HG03175 (cell line): ENCODE measurements at regions not wholly inside any gene's neighbourhood (a gene's known extent, or its start where the extent isn't known, plus 50 kb on each side); places are given as distances from the start of the nearest gene placed in this dataset.
"Not testable (repeated sequence)": the region's sequence is repeated elsewhere in the genome, so short reads cannot be mapped to it uniquely, and the experiment has no call there.

ENCODE experiments used
- ATAC-seq: cut with Tn5 transposase; IDR thresholded peaks from one replicate; pipeline ENCODE4 v1.9.1; 2021; ENCODE audit warnings: mild to moderate bottlenecking, moderate library complexity; ENCODE audit not compliant: unreplicated experiment

- ATAC-seq: not testable (repeated sequence)
Measured at GRCh38 chr16:18263046-18263445, 73.5 kb downstream of the NPIPA8 start.

- ATAC-seq: not testable (repeated sequence)
Measured at GRCh38 chr16:18261848-18262247, 74.7 kb downstream of the NPIPA8 start.

DNA sequence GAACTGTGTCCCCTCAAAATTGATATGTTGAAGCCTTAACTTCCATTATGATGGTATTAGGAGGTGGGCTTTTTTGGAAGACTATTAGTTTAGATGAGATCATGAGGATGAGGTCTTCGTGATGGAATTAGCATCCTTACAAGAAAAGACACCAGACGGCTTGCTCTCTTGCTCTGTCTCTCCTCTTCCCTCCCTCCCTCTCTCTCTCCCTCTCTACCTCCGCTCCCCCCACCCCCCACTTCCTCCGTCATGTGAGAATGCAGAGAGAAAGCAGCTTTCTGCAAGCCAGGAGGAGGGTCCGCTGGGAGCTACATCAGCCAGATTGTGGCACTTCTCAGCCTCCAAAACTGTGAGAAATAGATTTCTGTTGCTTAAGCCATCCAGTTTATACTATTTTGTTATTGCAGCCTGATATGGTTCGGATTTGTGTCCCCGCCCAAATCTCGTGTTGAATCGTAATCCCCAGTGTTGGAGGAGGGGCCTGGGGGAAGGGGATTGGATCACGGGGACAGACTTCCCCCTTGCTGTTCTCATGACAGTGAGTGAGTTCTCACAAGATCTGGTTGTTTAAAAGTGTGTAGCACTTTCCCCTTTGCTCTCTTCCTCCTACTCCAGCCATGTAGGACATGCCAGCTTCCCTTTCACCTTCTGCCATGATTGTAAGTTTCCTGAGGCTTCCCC lies 76.9 kb downstream of the NPIPA8 start:
- not testable (repeated sequence) for ATAC-seq

GRCh38 chr16:18252943-18253342 lies 83.6 kb downstream of the NPIPA8 start:
- ATAC-seq: not testable (repeated sequence)

GRCh38 chr16:18230505-18230904 lies 106.0 kb downstream of the NPIPA8 start:
- not testable (repeated sequence) for ATAC-seq

DNA sequence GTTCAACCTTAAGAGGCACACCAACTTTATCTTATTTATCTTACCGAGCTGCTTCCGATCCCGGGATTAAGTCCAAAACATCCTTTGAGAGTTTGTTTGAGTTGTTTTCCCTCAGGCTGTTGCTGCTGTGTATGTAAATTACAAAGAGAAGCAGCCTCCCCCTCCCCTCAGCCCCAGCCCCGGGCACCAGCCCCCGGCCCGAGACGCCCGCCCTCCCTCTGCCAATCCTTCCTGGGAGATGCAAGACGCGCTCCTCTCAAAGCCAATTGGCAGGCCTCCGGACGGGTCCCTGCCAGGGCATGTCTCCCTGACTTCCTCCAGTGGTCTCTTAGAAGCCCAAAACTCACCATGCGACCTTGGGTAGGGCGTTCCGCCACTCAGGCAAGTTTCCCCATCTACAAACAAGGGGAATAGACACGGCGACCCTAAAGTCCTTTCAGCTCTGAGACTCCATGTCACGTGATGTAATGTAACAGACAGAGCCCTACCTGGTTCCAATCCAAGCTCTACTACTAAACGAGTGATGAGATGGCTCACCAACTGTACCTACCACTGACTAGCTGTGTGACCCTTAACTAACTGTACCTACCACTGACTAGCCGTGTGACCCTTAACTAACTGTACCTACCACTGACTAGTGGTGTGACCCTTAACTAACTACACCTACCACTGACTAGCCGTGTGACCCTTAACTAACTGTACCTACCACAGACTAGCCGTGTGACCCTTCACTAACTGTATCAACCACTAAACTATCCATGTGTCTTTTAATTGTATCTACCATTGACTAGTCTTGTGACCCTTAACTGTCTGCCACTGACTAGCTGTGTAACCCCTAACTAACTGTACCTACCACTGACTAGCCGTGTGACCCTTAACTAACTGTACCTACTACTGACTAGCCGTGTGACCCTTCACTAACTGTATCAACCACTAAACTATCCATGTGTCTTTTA lies 114.2 kb downstream of the NPIPA8 start:
- not testable (repeated sequence) for ATAC-seq

DNA sequence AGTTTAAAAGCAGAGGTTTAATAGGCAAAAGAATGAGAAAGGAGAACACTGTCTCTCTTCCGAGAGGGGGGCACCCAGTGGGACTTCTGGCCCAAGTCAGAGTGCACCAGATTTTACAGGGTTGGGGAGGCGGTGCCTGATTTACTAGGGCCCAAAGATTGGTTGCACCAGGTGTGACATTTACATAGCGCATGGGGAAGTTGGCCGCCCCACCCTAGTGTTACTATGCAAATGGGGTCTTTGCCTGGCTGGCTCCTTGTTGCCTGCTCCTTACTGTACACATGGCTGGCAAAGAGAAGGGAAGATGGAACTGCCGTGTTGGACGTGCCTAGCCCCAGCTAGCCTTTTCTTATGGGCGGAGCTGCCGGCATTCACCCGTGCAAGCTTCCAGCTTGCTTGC lies 118.8 kb downstream of the NPIPA8 start:
- not testable (repeated sequence) for ATAC-seq

GRCh38 chr16:18216814-18217213 lies 119.7 kb downstream of the NPIPA8 start:
- not testable (repeated sequence) for ATAC-seq

GRCh38 chr16:18213810-18214209 lies 122.7 kb downstream of the NPIPA8 start:
- not testable (repeated sequence) for ATAC-seq

- ATAC-seq: not testable (repeated sequence)
Measured at GRCh38 chr16:18211505-18211904, 125.0 kb downstream of the NPIPA8 start.

DNA sequence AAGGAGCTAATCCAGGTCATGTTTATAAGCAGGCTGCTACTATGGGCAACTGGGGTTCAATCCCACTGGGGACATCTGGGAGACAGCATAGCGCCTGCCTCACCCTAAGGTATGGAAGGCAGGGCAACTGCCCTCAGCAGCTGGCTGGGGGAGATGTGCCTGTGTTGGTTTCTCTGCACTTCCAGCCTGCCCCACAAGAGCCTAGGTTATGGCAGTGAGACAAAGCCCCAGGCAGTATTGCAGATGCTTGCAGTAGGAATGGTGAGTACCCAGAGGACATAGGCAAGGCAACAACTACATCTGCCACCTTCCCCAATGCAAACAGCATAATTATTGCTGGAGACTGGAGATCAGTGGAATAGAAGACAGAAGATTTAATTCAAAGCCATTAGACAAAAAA lies 131.8 kb downstream of the NPIPA8 start:
- ATAC-seq: not testable (repeated sequence)

DNA sequence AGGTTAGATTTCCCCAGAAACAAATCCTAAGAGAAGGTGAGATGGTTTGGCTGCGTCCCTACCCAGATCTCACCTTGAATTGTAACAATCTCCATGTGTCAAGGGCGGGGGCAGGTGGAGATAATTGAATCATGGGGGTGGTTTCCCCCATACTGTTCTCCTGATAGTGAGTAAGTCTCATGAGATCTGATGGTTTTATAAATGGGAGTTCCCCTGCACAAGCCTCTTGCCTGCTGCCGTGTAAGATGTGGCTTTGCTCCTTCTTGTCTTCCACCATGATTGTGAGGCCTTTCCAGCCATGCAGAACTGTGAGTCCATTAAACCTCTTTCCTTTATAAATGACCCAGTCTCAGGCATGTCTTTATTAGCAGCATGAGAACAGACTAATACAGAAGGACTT lies 132.2 kb downstream of the NPIPA8 start:
- ATAC-seq: not testable (repeated sequence)

GRCh38 chr16:18201511-18201910 lies 135.0 kb downstream of the NPIPA8 start:
- ATAC-seq: not testable (repeated sequence)

DNA sequence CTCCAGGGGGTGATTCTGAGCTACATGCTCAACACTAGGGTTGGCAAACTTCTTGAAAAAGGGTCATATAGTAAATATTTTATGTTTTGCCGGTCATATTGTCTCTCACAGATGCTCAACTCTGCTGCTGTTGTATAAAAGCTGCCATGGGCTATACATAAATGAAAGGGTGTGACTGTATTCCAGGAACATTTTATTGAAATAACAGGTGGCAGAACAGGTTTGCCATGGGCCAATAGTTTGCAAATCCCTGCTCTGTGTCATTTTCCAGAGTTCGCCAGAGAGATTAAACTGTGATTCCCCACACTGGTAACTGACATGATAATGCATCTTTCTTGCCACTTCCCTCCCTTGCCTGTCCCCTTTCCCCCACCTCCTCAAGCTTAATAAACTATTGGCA lies 144.1 kb downstream of the NPIPA8 start:
- ATAC-seq: not testable (repeated sequence)

DNA sequence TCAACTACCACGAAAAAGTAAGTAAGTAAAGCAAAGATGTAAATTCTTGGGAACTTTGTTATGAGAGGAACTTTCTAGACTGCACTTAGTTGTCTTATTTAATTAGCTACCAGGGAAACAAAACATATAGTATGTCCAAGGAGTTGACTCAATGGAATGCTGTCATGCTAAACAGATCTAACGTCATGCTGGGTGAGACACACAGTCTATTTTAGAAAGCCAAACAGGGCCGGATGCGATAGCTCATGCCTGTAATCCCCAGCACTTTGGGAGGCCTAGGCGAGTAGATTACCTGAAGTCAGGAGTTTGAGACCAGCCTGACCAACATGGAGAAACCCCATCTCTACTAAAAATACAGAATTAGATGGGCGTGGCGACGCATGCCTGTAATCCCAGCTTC lies 146.4 kb downstream of the NPIPA8 start:
- ATAC-seq: not testable (repeated sequence)

- not testable (repeated sequence) for ATAC-seq
Measured at GRCh38 chr16:18184755-18185154, 151.8 kb downstream of the NPIPA8 start.

DNA sequence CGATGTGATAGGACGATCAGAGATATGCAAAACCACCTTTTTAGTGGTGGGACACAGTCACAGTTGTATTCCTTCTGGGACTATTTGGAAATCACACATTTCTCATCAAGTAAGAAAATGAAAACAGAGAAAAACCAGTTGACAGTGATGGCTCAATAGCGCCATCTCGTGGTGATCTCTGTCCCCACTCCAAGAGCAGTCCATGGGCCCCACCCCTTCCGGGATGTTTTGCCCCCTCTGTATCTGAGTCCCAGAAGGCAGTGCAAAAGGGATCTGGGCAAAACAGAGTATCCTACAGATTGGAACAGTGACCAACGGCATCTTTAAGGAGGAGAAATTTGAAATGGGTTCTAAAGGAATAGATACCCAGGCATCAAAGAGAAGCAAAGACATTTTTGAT lies 155.5 kb downstream of the NPIPA8 start:
- not testable (repeated sequence) for ATAC-seq

DNA sequence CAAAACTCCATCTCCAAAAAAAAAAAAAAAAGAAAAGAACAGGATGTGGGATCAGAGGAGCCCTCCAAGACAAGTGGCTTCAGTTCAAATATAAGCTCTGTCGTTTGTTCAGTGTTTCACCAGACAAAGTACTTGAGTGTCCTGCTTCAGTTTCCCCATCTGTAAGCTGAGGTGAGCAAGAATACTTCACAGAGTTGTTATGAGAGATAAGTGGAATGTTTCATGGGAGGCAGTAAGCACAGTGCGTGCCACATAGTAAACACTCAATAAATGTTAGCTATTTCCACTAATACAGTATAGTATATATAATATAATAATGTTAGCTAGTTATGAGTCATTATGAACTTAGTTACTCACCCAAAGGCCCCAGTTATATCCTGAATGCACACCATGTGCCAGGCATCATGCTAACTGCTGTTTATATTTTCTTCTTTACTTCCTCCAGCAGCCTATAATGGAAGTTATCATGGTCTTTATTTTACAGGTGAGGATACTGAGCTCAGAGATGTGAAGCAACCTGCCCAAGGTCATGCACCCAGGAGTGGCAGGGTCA lies 162.5 kb downstream of the NPIPA8 start:
- not testable (repeated sequence) for ATAC-seq

GRCh38 chr16:18162293-18162692 lies 174.2 kb downstream of the NPIPA8 start:
- ATAC-seq: not testable (repeated sequence)

- ATAC-seq: not testable (repeated sequence)
Measured at GRCh38 chr16:18161224-18161623, 175.3 kb downstream of the NPIPA8 start.

- ATAC-seq: not testable (repeated sequence)
Measured at GRCh38 chr16:18159185-18159584, 177.4 kb downstream of the NPIPA8 start.
